ENCODE measurements at regions not wholly inside any gene's neighbourhood (a gene's known extent, or its start where the extent isn't known, plus 50 kb on each side); places are given as distances from the start of the nearest gene placed in this dataset.

GRCh38 chr4:159747983-159748382, 645.1 kb downstream of the RAPGEF2 start:
- no peak for TF ChIP-seq CTCF (IDR thresholded peaks at IDR 0.05; ENCODE audit: low read length)
- TF ChIP-seq EZH2 (optimal IDR thresholded peaks at IDR 0.05; ENCODE audit: low read depth, low read length): no peak
- no peak for TF ChIP-seq EZH2phosphoT487 (IDR thresholded peaks at IDR 0.05; ENCODE audit: low read length)

All from MM.1S (cell line).